ENCODE measurements at regions not wholly inside any gene's neighbourhood (a gene's known extent, or its start where the extent isn't known, plus 50 kb on each side); places are given as distances from the start of the nearest gene placed in this dataset.

- TF ChIP-seq CTCF (IDR thresholded peaks at IDR 0.05) = no peak
- no peak for TF ChIP-seq POLR2AphosphoS5 (IDR thresholded peaks at IDR 0.05)
- TF ChIP-seq POLR2A (IDR thresholded peaks at IDR 0.05) = no peak
- no peak for TF ChIP-seq EP300 (IDR thresholded peaks at IDR 0.05)
Observed at GRCh38 chr1:173117108-173117633, 66.4 kb upstream of the TNFSF18 start.

Measured in suprapubic skin (tissue), 4 donors.